ENCODE measurements at regions not wholly inside any gene's neighbourhood (a gene's known extent, or its start where the extent isn't known, plus 50 kb on each side); places are given as distances from the start of the nearest gene placed in this dataset.

DNA sequence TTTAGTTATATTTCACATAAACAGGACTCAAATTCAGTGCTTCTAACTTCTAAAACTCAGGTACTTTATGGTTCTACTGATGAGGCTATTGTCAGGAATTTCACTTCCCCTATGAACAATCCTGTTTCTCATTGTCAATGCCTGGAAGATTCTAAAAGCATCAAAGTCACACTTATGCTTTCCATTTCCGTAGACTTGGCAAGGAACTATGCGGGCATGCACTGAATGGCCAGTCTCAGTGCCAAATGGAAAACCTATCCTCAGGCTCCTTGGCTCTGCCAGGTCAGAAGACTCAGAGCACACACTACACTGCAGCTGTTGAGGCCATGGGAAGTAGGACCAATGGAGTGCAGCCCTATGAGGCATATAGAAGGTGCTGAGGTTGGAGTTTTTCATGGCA lies 97.0 kb upstream of the PTPN13 start:
- H3K36me3 Mint-ChIP-seq = no peaks in the 10 kb centered on the region
- Histone ChIP-seq H3K9me3 (ENCODE audit: control insufficient read depth in 2 of 2, low read length in 2 of 2) (no peaks in the 10 kb centered on the region), H3K4me3 (ENCODE audit: low read depth, low read length) (no peak overlapping the region), H3K36me3 (ENCODE audit: control insufficient read depth, insufficient read depth, low read length) (no peaks in the 10 kb centered on the region), H3K27me3 (ENCODE audit: control insufficient read depth, insufficient read depth, low read length) (no peaks in the 10 kb centered on the region), H3K4me1 (ENCODE audit: control insufficient read depth, insufficient read depth, low read length, poor library complexity, severe bottlenecking) (no peaks in the 10 kb centered on the region), H3K27ac (ENCODE audit: insufficient read depth, low read length, poor library complexity, severe bottlenecking) (no peak overlapping the region)
- H3K27me3 Mint-ChIP-seq = peaks cover 13% of the 10 kb centered on the region
- no peak for DNase-seq
- no peaks in the 10 kb centered on the region for H3K4me1 Mint-ChIP-seq
- no peak for ATAC-seq (ENCODE audit: low read depth in 2 of 2)
- H3K9me3 Mint-ChIP-seq = no peaks in the 10 kb centered on the region
- H3K4me3 Mint-ChIP-seq = no peak overlapping the region
- H3K27ac Mint-ChIP-seq = no peak overlapping the region

- no peaks in the 10 kb centered on the region for H3K9me3 ChIP-seq (ENCODE audit: control insufficient read depth in 2 of 2, low read length in 2 of 2)
- Mint-ChIP-seq H3K4me1 (no peaks in the 10 kb centered on the region), H3K27me3 (peaks cover 17% of the 10 kb centered on the region), H3K9me3 (peaks cover 0 to 2% (median 0%) of the 10 kb centered on the region in 7 donors), H3K36me3 (no peaks in the 10 kb centered on the region), H3K27ac (no peak overlapping the region), H3K4me3 (no peak overlapping the region)
- H3K36me3 ChIP-seq (ENCODE audit: control insufficient read depth, insufficient read depth, low read length) = no peaks in the 10 kb centered on the region
- H3K4me3 ChIP-seq (ENCODE audit: low read depth, low read length) = no peak overlapping the region
- H3K4me1 ChIP-seq (ENCODE audit: control insufficient read depth, insufficient read depth, low read length, poor library complexity, severe bottlenecking) = no peaks in the 10 kb centered on the region
- no peak overlapping the region for H3K27ac ChIP-seq (ENCODE audit: insufficient read depth, low read length, poor library complexity, severe bottlenecking)
- DNase-seq = peak in 1 of 3 donors; percentile 47
- ATAC-seq (ENCODE audit: low read depth in 2 of 2) = peak in 1 of 2 donors; percentile 55
- no peaks in the 10 kb centered on the region for H3K27me3 ChIP-seq (ENCODE audit: control insufficient read depth, insufficient read depth, low read length)
These were observed 95.9 kb upstream of the PTPN13 start for GRCh38 chr4:86497980-86498862.

- Mint-ChIP-seq H3K36me3 (no peaks in the 10 kb centered on the region), H3K9me3 (peaks cover 0 to 2% (median 0%) of the 10 kb centered on the region in 7 donors), H3K4me3 (no peak overlapping the region), H3K4me1 (no peaks in the 10 kb centered on the region), H3K27ac (no peak overlapping the region), H3K27me3 (peaks cover 11% of the 10 kb centered on the region)
- Histone ChIP-seq H3K36me3 (ENCODE audit: control insufficient read depth, insufficient read depth, low read length) (no peaks in the 10 kb centered on the region), H3K9me3 (ENCODE audit: control insufficient read depth in 2 of 2, low read length in 2 of 2) (no peaks in the 10 kb centered on the region), H3K27me3 (ENCODE audit: control insufficient read depth, insufficient read depth, low read length) (no peaks in the 10 kb centered on the region), H3K4me3 (ENCODE audit: low read depth, low read length) (no peak overlapping the region), H3K27ac (ENCODE audit: insufficient read depth, low read length, poor library complexity, severe bottlenecking) (no peak overlapping the region), H3K4me1 (ENCODE audit: control insufficient read depth, insufficient read depth, low read length, poor library complexity, severe bottlenecking) (no peaks in the 10 kb centered on the region)
- DNase-seq (no peak), ATAC-seq (ENCODE audit: low read depth in 2 of 2) (no peak)
These were observed 95.3 kb upstream of the PTPN13 start for GRCh38 chr4:86498863-86499166.

DNA sequence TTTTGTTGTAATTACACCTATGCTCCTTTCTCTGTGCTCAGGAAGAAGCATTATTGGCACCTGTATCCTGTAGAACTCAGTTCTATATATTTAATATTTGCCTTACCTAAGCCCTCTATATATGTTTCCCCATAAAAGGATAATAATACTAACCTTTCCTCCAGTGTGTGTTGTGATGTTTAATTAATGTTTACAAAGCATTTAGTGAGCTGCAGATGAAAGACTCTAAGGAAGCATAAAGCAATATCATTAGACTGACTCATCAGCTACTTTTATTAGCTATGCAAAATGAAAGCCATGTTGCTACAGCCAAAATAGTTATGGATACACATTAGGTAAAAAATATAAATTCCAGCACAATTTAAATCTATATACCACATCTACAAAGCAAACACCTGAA lies 93.6 kb upstream of the PTPN13 start:
- no peak overlapping the region for H3K4me3 ChIP-seq (ENCODE audit: low read depth, low read length)
- no peaks in the 10 kb centered on the region for H3K9me3 ChIP-seq (ENCODE audit: control insufficient read depth in 2 of 2, low read length in 2 of 2)
- Mint-ChIP-seq H3K4me1 (no peaks in the 10 kb centered on the region), H3K27me3 (peaks cover 13% of the 10 kb centered on the region), H3K27ac (no peak overlapping the region), H3K4me3 (no peak overlapping the region), H3K9me3 (peaks cover 0 to 2% (median 0%) of the 10 kb centered on the region in 7 donors), H3K36me3 (no peaks in the 10 kb centered on the region)
- no peaks in the 10 kb centered on the region for H3K27me3 ChIP-seq (ENCODE audit: control insufficient read depth, insufficient read depth, low read length)
- no peaks in the 10 kb centered on the region for H3K36me3 ChIP-seq (ENCODE audit: control insufficient read depth, insufficient read depth, low read length)
- H3K4me1 ChIP-seq (ENCODE audit: control insufficient read depth, insufficient read depth, low read length, poor library complexity, severe bottlenecking) = no peaks in the 10 kb centered on the region
- DNase-seq (no peak), ATAC-seq (ENCODE audit: low read depth in 2 of 2) (no peak)
- H3K27ac ChIP-seq (ENCODE audit: insufficient read depth, low read length, poor library complexity, severe bottlenecking) = no peak overlapping the region

DNA sequence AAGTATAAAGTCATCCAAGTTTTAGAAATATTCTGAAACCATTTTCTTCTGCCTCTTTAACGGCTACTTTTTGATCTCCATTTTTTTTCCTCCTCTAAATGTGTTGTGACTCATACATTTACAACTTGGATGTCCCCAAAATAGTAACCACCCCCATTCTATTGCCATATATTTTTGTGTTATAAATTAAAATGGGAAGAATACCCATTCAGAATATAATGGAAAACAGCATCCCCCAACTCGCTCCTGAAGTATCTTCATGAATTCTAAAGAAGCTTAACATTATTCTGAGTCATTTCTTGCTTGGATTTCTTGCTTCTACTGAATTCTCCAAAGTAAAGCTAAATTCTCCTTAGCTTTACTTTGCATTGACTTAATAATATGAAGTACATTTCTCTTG lies 92.0 kb upstream of the PTPN13 start:
- H3K27me3 Mint-ChIP-seq = peaks cover 13% of the 10 kb centered on the region
- H3K9me3 Mint-ChIP-seq = peaks cover 0 to 2% (median 0%) of the 10 kb centered on the region in 7 donors
- no peak overlapping the region for H3K27ac ChIP-seq (ENCODE audit: insufficient read depth, low read length, poor library complexity, severe bottlenecking)
- H3K4me1 ChIP-seq (ENCODE audit: control insufficient read depth, insufficient read depth, low read length, poor library complexity, severe bottlenecking) = no peaks in the 10 kb centered on the region
- no peak overlapping the region for H3K4me3 ChIP-seq (ENCODE audit: low read depth, low read length)
- no peaks in the 10 kb centered on the region for H3K9me3 ChIP-seq (ENCODE audit: control insufficient read depth in 2 of 2, low read length in 2 of 2)
- H3K27me3 ChIP-seq (ENCODE audit: control insufficient read depth, insufficient read depth, low read length) = no peaks in the 10 kb centered on the region
- no peak overlapping the region for H3K27ac Mint-ChIP-seq
- no peaks in the 10 kb centered on the region for H3K36me3 Mint-ChIP-seq
- DNase-seq (no peak), ATAC-seq (ENCODE audit: low read depth in 2 of 2) (no peak)
- no peaks in the 10 kb centered on the region for H3K36me3 ChIP-seq (ENCODE audit: control insufficient read depth, insufficient read depth, low read length)
- no peak overlapping the region for H3K4me3 Mint-ChIP-seq
- H3K4me1 Mint-ChIP-seq = no peaks in the 10 kb centered on the region

DNA sequence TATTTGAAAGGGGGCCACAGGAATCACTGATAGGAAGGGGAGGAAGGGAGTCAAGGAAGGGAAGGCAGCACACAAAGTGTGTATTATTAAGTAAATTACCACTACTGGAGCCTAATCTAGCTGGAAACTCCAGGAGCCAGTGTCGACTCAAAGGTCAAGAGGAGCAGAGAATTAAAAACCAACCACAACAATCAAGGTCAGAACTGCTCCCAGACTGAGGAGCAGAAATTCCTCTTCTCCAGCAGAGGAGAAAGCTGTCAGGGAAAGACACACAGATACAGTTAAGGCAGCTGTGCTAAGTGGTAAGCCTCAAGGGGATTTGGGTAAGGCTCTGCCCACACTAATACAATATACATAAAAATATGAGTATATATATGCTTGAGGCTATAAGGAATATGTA lies 87.5 kb upstream of the PTPN13 start:
- no peaks in the 10 kb centered on the region for H3K9me3 ChIP-seq (ENCODE audit: control insufficient read depth in 2 of 2, low read length in 2 of 2)
- Mint-ChIP-seq H3K4me1 (no peaks in the 10 kb centered on the region), H3K36me3 (no peaks in the 10 kb centered on the region), H3K4me3 (no peak overlapping the region), H3K27me3 (peaks cover 24% of the 10 kb centered on the region), H3K9me3 (peaks cover 0 to 2% (median 0%) of the 10 kb centered on the region in 7 donors), H3K27ac (no peak overlapping the region)
- no peak overlapping the region for H3K27ac ChIP-seq (ENCODE audit: insufficient read depth, low read length, poor library complexity, severe bottlenecking)
- no peaks in the 10 kb centered on the region for H3K27me3 ChIP-seq (ENCODE audit: control insufficient read depth, insufficient read depth, low read length)
- ATAC-seq (ENCODE audit: low read depth in 2 of 2) = no peak
- no peak overlapping the region for H3K4me3 ChIP-seq (ENCODE audit: low read depth, low read length)
- no peaks in the 10 kb centered on the region for H3K36me3 ChIP-seq (ENCODE audit: control insufficient read depth, insufficient read depth, low read length)
- no peaks in the 10 kb centered on the region for H3K4me1 ChIP-seq (ENCODE audit: control insufficient read depth, insufficient read depth, low read length, poor library complexity, severe bottlenecking)
- no peak for DNase-seq

GRCh38 chr4:86508436-86508835 lies 85.7 kb upstream of the PTPN13 start:
- Mint-ChIP-seq H3K9me3 (no peaks in the 10 kb centered on the region), H3K27ac (no peak overlapping the region), H3K27me3 (peaks cover 17% of the 10 kb centered on the region), H3K36me3 (no peaks in the 10 kb centered on the region), H3K4me1 (no peaks in the 10 kb centered on the region), H3K4me3 (no peak overlapping the region)
- DNase-seq (no peak), ATAC-seq (ENCODE audit: low read depth in 2 of 2) (no peak)
- Histone ChIP-seq H3K4me1 (ENCODE audit: control insufficient read depth, insufficient read depth, low read length, poor library complexity, severe bottlenecking) (no peaks in the 10 kb centered on the region), H3K9me3 (ENCODE audit: control insufficient read depth in 2 of 2, low read length in 2 of 2) (no peaks in the 10 kb centered on the region), H3K4me3 (ENCODE audit: low read depth, low read length) (no peak overlapping the region), H3K36me3 (ENCODE audit: control insufficient read depth, insufficient read depth, low read length) (no peaks in the 10 kb centered on the region), H3K27me3 (ENCODE audit: control insufficient read depth, insufficient read depth, low read length) (no peaks in the 10 kb centered on the region), H3K27ac (ENCODE audit: insufficient read depth, low read length, poor library complexity, severe bottlenecking) (no peak overlapping the region)

DNA sequence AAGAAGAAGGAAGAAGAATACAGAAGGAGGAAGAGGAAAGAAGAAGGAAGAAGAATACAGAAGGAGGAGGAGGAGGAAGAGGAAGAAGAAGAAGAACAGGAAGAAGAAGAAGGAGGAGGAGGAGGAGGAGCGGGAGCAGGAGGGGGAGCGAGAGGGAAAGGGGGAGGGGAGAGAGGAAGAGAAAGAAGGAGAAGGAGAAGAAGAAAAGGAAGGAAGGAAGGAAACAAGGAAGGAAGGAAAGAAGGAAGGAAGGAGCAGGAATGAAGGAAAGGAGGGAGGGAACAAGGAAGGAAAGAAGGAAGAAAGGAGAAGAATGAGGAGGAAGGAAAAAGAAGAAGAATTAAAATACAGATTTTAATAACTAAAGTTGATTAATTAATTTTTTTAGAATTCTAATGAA lies 82.5 kb upstream of the PTPN13 start:
- H3K27me3 Mint-ChIP-seq = peaks cover 20% of the 10 kb centered on the region

More for the DNA sequence above, 82.5 kb upstream of the PTPN13 start:
- Mint-ChIP-seq H3K4me3 (no peak overlapping the region), H3K9me3 (no peaks in the 10 kb centered on the region), H3K36me3 (no peaks in the 10 kb centered on the region), H3K27ac (no peak overlapping the region), H3K4me1 (no peaks in the 10 kb centered on the region)
- DNase-seq (no peak), ATAC-seq (ENCODE audit: low read depth in 2 of 2) (no peak)
- Histone ChIP-seq H3K27ac (ENCODE audit: insufficient read depth, low read length, poor library complexity, severe bottlenecking) (no peak overlapping the region), H3K4me3 (ENCODE audit: low read depth, low read length) (no peak overlapping the region), H3K4me1 (ENCODE audit: control insufficient read depth, insufficient read depth, low read length, poor library complexity, severe bottlenecking) (no peaks in the 10 kb centered on the region), H3K9me3 (ENCODE audit: control insufficient read depth in 2 of 2, low read length in 2 of 2) (no peaks in the 10 kb centered on the region), H3K36me3 (ENCODE audit: control insufficient read depth, insufficient read depth, low read length) (no peaks in the 10 kb centered on the region), H3K27me3 (ENCODE audit: control insufficient read depth, insufficient read depth, low read length) (no peaks in the 10 kb centered on the region)
